Nephron progenitor cell (in vitro differentiated cells): ENCODE measurements at regions not wholly inside any gene's neighbourhood (a gene's known extent, or its start where the extent isn't known, plus 50 kb on each side); places are given as distances from the start of the nearest gene placed in this dataset.

Experiments
- DNase-seq: peaks from one replicate; pipeline ENCODE4 v3.0.0; 2021
- H3K27ac Mint-ChIP-seq: 2 replicates; pipeline ENCODE4 v1.8.0; 2021; ENCODE audit warnings: mild to moderate bottlenecking, moderate library complexity, mixed read lengths
- H3K27me3 Mint-ChIP-seq: 2 replicates; pipeline ENCODE4 v1.8.0; 2021; ENCODE audit warnings: mild to moderate bottlenecking, low read depth, mixed read lengths; ENCODE audit not compliant: poor library complexity
- H3K36me3 Mint-ChIP-seq: 2 replicates; pipeline ENCODE4 v1.8.0; 2021; ENCODE audit warnings: low read depth, mixed read lengths
- H3K4me1 Mint-ChIP-seq: 2 replicates; pipeline ENCODE4 v1.8.0; 2021; ENCODE audit warnings: mixed read lengths
- H3K4me3 Mint-ChIP-seq: 2 replicates; pipeline ENCODE4 v1.8.0; 2021; ENCODE audit warnings: mild to moderate bottlenecking, moderate library complexity, mixed read lengths
- H3K9me3 Mint-ChIP-seq: 2 replicates; pipeline ENCODE4 v1.8.0; 2021; ENCODE audit warnings: mild to moderate bottlenecking, moderate library complexity, mixed read lengths
- TF ChIP-seq, protein P1 (sequence below): fragments of 200-600 bp; sonication (generic); IDR thresholded peaks from 2 replicates; pipeline ENCODE4 v1.5.0; 2021; ENCODE audit warnings: antibody characterized with exemption

DNA sequence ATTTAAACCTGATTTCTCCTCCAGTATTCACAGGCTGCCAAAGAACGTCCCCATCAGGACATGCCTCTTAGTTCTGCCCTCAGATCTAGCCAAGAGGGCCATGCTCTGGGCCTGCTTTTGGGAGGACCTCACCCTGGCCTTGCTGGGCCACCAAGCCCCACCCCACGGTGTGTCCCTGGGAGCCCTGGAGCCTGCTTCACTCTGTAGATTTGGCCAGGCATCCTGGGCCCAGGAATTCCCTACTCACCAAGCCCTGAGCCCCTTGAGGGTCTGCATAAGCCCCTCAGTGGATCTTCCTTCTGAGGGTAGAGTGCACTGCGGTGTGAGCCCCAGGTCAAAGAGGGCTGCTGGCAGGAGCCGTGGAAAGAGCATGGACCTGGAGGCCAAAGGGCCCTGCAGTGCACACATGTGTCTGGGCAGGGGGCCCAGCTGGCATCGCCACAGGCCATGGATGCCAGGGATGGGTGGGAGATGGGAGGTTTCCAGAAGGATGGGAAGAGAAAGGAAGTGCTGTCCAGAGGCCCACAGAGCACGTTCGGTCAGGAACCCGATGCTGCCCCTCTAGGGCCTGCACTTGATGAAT is 98.0 kb downstream of the DACT2 start:
- no peak for DNase-seq
- peaks cover 33% of the 10 kb centered on the region for H3K4me1 Mint-ChIP-seq
- H3K4me3 Mint-ChIP-seq, result no peak overlapping the region
- H3K36me3 Mint-ChIP-seq, result no peaks in the 10 kb centered on the region
- no peaks in the 10 kb centered on the region for H3K9me3 Mint-ChIP-seq
- no peak overlapping the region for H3K27ac Mint-ChIP-seq
- TF ChIP-seq, protein P1, sequence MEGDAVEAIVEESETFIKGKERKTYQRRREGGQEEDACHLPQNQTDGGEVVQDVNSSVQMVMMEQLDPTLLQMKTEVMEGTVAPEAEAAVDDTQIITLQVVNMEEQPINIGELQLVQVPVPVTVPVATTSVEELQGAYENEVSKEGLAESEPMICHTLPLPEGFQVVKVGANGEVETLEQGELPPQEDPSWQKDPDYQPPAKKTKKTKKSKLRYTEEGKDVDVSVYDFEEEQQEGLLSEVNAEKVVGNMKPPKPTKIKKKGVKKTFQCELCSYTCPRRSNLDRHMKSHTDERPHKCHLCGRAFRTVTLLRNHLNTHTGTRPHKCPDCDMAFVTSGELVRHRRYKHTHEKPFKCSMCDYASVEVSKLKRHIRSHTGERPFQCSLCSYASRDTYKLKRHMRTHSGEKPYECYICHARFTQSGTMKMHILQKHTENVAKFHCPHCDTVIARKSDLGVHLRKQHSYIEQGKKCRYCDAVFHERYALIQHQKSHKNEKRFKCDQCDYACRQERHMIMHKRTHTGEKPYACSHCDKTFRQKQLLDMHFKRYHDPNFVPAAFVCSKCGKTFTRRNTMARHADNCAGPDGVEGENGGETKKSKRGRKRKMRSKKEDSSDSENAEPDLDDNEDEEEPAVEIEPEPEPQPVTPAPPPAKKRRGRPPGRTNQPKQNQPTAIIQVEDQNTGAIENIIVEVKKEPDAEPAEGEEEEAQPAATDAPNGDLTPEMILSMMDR, result no peak
- peaks cover 31% of the 10 kb centered on the region for H3K27me3 Mint-ChIP-seq

DNA sequence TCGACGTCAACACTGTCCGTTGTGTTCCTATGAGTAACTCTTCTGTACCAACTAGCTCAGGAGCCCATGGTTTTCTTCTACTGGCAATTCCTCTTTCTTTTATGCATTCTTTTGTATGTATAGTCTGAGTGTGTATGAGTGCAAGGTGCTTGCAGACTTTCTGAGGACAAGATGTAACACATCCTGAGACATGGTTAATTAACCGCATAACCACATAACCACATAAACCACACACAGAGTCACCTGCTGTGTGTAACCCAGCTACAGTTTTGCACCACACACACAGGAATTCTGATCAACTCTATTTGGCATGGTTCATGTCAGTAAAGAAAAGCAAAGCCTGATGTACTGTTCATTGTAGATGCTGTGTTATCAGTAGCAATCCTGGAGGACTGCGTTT is 98.6 kb downstream of the DACT2 start:
- Mint-ChIP-seq H3K36me3 (no peaks in the 10 kb centered on the region), H3K9me3 (no peaks in the 10 kb centered on the region), H3K27me3 (peaks cover 34% of the 10 kb centered on the region), H3K27ac (no peak overlapping the region), H3K4me3 (no peak overlapping the region), H3K4me1 (peaks cover 33% of the 10 kb centered on the region)
- no peak for DNase-seq
- TF ChIP-seq, protein P1, result no peak

DNA sequence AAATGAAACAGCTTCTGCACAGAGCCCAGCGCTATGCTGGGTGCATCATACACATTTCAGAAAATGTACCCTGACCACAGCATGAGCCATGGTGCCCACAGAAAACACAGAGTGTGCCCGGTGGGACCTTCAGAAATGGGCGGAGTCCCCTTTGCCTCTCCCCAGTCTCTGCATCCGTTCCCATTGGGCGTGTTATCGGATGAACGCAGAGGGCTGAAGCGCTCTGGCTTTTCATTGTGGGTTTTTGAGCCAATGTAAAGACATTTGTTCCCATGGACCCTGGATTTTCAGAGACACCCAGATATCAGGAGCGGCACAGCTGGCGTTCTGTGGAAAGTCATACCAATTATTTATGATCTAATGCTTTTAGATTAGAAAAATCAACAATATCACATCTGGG is 99.8 kb downstream of the DACT2 start:
- H3K27me3 Mint-ChIP-seq, result peaks cover 39% of the 10 kb centered on the region
- no peak overlapping the region for H3K4me3 Mint-ChIP-seq
- peaks cover 33% of the 10 kb centered on the region for H3K4me1 Mint-ChIP-seq
- no peak overlapping the region for H3K27ac Mint-ChIP-seq
- no peaks in the 10 kb centered on the region for H3K9me3 Mint-ChIP-seq
- TF ChIP-seq, protein P1, result no peak
- no peaks in the 10 kb centered on the region for H3K36me3 Mint-ChIP-seq
- DNase-seq, result no peak

DNA sequence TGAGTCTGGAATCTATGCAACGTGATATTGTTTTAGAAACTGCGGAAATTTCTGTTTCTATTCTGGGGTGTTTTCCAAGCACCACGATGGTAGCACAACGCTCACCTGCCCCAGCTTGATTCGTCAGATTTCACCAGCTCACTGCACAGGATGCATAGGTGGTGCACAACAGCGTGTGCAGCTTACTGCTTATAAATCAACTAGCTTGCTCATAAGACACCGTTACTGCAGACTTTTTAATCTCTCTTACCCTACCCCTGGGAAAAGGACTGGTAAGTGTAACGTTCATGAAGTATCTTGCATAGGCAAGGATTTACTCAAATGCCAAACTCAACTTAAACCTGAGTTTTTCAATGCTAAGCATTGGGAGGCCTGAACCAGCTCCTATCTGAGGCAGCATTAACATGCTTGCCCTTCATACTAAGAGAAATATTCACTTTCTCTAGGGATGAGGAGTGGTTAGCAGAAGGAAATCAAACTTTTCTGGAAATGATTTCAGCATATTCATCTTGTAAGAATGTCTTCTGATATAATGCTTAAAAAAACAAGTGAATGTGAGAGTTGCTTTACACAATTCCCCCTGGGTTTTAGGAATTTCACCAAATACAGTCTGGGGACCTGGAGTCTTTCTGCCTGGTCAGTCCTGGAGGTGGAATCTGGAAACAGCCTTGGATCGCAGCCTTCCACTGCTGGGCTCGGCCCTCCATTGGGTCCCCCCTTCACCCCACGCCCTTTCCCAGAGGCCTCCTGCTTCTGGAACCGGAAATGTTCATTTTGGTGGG is 100.6 kb downstream of the DACT2 start:
- Mint-ChIP-seq H3K9me3 (no peaks in the 10 kb centered on the region), H3K4me3 (no peak overlapping the region), H3K36me3 (no peaks in the 10 kb centered on the region), H3K27ac (no peak overlapping the region), H3K4me1 (peaks cover 36% of the 10 kb centered on the region), H3K27me3 (peaks cover 48% of the 10 kb centered on the region)
- DNase-seq, result no peak
- TF ChIP-seq, protein P1, result no peak

DNA sequence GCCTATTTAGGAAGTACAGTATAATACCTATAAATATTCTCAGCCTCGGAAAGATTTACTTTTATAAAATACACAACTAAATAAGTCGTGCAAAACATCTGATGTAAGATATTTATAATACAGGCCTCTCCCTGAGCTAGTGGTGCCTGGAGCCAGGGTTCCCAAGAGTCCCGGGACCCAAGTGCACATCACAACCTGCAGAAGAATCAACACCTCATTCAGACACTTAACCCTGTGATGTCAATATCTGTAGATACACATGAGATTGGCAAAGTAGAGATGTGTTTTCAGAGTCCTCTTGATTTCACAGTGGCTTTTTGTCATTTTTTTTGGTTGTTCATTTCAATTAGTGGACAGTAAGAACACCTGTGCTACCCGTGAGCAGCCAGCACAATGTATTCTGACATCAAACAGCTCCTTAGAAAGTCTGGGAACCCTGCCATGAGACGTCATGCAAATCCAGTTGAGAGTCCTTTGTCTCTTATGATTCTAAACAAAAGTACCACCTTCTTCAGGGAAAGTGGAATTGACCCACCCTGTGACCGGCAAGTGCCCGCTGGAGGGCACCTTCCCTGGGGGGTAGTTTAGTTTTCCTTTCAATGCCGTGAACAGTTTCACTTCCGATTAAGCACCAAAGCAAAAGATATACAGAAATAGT is 101.6 kb downstream of the DACT2 start:
- Mint-ChIP-seq H3K36me3 (no peaks in the 10 kb centered on the region), H3K4me1 (peaks cover 39% of the 10 kb centered on the region), H3K27me3 (peaks cover 50% of the 10 kb centered on the region), H3K27ac (no peak overlapping the region), H3K9me3 (no peaks in the 10 kb centered on the region), H3K4me3 (no peak overlapping the region)
- TF ChIP-seq, protein P1, result no peak
- no peak for DNase-seq
